PC-9 (cell line): ENCODE measurements at regions not wholly inside any gene's neighbourhood (a gene's known extent, or its start where the extent isn't known, plus 50 kb on each side); places are given as distances from the start of the nearest gene placed in this dataset.

Experiments used
- CTCF ChIP-seq: fragments of 200-600 bp; sonication (generic); conservative IDR thresholded peaks from 2 replicates; pipeline ENCODE4 v1.6.1; 2017; ENCODE audit warnings: mixed run types, antibody characterized with exemption, mild to moderate bottlenecking, moderate library complexity
- EZH2 ChIP-seq: fragments of 200-600 bp; sonication (generic); IDR thresholded peaks from 2 replicates; pipeline ENCODE4 v1.8.0; 2017; ENCODE audit warnings: antibody characterized with exemption, low read depth

GRCh38 chr13:73737214-73737613 lies 397.0 kb downstream of the KLF12 start:
- TF ChIP-seq CTCF (no peak), EZH2 (no peak)
